HTR-8/SVneo (cell line): ENCODE measurements at regions not wholly inside any gene's neighbourhood (a gene's known extent, or its start where the extent isn't known, plus 50 kb on each side); places are given as distances from the start of the nearest gene placed in this dataset.
A peak's percentile ranks its signal among the peaks of the same experiment; 100 is the strongest.

Source experiments
- DNase-seq: peaks from one replicate; pipeline ENCODE4 v3.0.0; 2011; ENCODE audit warnings: low spot score, mixed read lengths; ENCODE audit not compliant: insufficient read length
- FAIRE-seq: peaks from 2 replicates; lab custom pipeline; 2011; peaks lifted over from hg19 to GRCh38; lab: Jason Lieb, UNC

- FAIRE-seq (no peak), DNase-seq (no peak)
These were observed 53.5 kb upstream of the ACSL1 start for GRCh38 chr4:184879271-184879670.

GRCh38 chr4:184882276-184882675, 56.5 kb upstream of the ACSL1 start:
- FAIRE-seq (no peak), DNase-seq (no peak)

DNA sequence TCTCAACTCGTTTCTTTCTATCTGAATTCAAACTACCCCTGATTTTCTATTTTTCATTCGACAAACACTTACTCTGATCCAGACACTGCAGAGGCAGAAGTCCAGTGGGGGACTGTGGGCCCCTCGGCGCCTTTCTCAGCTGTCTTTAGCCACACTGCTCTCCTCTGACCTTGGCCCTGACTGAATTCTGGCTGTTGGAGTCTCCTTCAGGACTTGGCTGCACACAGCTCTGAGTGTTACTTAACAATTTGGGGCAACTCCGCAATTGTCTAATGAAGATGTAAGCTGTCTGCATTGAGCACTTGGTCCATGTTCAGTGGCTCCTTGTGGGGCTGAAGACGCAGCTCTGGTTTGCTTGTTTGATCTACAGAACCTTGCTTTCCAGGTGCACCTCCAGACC, 57.3 kb upstream of the ACSL1 start:
- FAIRE-seq (no peak), DNase-seq (no peak)

GRCh38 chr4:184884883-184885282, 59.1 kb upstream of the ACSL1 start:
- FAIRE-seq = no peak
- DNase-seq = no peak

DNA sequence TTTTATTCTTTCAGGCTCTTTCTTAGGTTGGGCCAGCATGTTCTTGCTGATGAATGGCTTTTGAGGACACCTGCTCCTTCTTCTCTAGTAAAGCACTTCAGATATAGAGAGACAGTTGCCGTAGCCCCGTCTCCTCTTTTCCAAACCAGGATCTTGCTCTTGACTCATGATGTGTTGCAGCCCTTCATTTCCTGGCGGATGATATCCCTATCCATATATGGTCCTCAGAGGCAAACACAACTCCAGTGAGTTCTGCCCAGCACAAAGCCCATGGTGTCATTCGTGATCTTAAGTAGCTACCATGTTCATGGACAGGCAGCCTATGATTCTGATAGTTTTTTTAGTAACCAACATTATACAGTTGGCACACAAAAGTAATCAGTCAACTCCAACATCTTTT, 59.8 kb upstream of the ACSL1 start:
- no peak for DNase-seq
- FAIRE-seq = no peak

GRCh38 chr4:184887333-184887732, 61.6 kb upstream of the ACSL1 start:
- no peak for FAIRE-seq
- no peak for DNase-seq

GRCh38 chr4:184887947-184888346, 62.2 kb upstream of the ACSL1 start:
- FAIRE-seq (no peak), DNase-seq (no peak)

DNA sequence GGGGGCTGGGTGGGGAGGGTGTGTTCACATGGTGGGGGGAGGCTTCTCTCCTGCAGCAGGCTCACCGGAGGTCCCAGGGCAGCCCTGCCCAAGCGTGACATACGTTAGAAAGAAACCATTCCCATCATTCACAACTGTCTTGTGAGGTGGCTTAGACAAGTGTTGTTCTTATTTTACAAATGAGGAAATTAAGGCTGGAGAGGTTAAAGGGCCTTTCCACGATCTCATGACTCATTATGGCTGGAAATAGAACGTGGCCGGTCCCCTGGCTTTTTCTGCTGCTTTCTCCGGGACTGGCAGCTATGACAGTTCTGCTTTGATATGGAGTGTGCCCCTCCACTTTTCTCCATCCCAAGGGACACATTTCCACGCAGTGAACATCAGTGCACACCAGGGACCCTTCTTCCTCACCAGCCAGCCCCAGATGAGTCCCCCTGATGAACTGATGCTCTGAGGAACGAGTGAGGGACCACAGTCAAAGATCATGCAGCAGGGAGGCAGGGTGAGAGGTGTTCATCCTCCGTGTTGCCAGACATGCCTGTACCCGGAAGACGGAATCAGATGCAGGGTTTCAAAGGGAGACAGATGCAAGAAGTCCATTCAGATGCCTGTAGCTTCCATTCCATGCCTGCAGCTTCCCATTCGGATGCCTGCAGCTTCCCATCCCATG, 64.0 kb upstream of the ACSL1 start:
- no peak for DNase-seq
- FAIRE-seq = no peak

DNA sequence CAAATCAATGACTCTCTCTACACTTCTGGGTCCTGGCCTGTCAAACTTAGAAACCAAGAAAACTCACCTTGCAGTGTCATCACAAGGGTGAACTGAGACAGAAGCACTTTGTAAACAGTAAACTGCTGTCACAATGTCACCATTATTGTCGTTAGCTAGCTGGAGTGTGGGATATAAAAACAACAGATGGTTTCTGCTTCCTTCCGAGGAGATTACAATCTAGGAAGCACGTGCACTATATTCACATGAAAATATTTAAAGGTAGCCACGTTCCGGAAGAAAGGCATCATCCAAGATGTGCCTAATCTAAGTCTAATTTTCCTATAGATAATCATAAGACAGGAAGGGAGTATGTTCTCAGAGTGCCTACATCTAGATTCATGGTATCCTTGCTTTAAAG, 64.7 kb upstream of the ACSL1 start:
- FAIRE-seq = no peak
- no peak for DNase-seq

- no peak for FAIRE-seq
- no peak for DNase-seq
These were observed 66.1 kb upstream of the ACSL1 start for GRCh38 chr4:184891816-184892397.

DNA sequence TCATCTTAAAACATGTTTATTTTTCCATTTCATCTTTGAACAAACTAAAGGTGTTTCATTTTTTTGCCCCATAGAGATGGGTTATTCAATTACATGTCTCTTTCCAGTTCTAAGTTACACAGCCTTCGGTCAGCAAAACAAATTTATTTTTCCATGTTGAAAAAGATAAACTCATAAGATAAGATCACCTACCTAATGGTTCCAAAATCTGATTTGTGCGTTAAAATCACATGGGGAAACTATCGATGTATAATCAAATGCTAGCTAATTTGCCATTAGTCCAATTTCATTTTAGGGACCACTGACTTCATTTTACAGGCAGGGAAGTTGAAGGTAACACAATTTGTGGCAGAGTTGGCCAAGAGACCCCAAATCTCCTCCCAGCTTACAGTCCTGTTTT, 67.2 kb upstream of the ACSL1 start:
- FAIRE-seq (no peak), DNase-seq (no peak)

GRCh38 chr4:184893801-184894571, 68.2 kb upstream of the ACSL1 start:
- FAIRE-seq (no peak), DNase-seq (no peak)

GRCh38 chr4:184895012-184895695, 69.4 kb upstream of the ACSL1 start:
- no peak for DNase-seq
- FAIRE-seq = no peak

GRCh38 chr4:184896868-184897715, 71.3 kb upstream of the ACSL1 start:
- FAIRE-seq = no peak
- no peak for DNase-seq

DNA sequence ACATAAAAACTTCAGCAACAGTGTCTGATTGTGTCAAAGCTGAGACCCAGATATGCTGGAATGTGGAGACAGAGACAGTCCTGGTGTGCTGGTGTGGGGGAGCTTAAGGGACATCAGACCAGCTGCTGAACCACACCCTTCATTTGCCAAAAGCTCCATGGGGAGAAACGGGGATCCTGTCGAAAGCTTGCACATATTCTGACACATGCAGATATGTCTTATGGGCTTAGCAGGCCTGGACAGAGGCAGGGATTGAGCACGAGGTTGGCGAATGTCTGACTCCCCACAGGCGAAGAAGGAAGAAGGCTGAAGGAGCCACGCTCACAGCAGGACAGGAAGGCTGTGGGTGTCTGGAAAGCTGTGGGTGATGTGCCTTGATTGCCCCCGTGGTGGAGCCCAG, 72.1 kb upstream of the ACSL1 start:
- FAIRE-seq (no peak), DNase-seq (no peak)

DNA sequence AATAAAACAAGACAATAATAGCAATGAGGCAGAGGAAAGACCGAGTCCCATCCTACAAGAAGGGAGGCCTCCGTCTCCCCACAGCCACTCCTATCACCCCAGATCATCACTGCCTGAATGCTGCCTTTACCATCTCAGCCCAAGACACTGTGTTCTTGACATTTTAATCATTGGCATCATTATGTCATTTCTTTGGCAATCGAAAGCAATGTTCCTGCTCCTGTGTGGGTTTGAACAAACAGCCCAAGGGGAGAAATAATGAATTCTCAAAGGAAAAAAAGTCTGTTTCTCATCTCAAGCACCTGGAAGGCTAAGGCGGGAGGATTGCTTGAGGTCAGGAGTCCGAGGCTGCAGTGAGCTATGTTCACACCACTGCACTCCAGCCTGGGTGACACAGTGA, 73.0 kb upstream of the ACSL1 start:
- no peak for FAIRE-seq
- no peak for DNase-seq

- peak; percentile 51 for FAIRE-seq
- DNase-seq = no peak
These were observed 73.7 kb upstream of the ACSL1 start for GRCh38 chr4:184899261-184900134.

GRCh38 chr4:184900184-184900583, 74.4 kb upstream of the ACSL1 start:
- DNase-seq = no peak
- FAIRE-seq = no peak

GRCh38 chr4:184902550-184902949, 76.8 kb upstream of the ACSL1 start:
- FAIRE-seq (no peak), DNase-seq (no peak)
